A172 (cell line): ENCODE measurements at regions not wholly inside any gene's neighbourhood (a gene's known extent, or its start where the extent isn't known, plus 50 kb on each side); places are given as distances from the start of the nearest gene placed in this dataset.
"Not testable (repeated sequence)": the region's sequence is repeated elsewhere in the genome, so short reads cannot be mapped to it uniquely, and the experiment has no call there.

ENCODE experiments used
- DNase-seq: peaks from one replicate; pipeline ENCODE4 v3.0.0-alpha.2; 2015; ENCODE audit warnings: low spot score

DNA sequence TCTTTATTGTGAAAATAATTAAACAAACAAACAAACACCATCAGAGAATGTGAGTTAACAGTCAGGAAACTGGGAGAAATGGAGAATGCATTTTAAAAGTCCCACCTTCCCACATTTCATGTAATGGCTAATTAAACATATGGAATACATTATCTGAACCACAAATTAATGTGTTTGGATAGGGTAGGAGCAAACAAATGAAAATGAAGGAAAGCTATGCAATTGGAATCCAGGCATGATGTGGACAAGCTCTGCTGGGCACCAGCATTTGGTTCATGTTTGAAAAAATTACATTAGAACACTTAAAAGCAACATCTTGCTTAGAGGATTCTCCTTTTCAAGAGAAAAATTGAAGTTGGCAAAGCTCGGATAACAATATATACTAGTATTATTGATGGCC lies 628.1 kb downstream of the LMO4 start:
- no peak for DNase-seq

DNA sequence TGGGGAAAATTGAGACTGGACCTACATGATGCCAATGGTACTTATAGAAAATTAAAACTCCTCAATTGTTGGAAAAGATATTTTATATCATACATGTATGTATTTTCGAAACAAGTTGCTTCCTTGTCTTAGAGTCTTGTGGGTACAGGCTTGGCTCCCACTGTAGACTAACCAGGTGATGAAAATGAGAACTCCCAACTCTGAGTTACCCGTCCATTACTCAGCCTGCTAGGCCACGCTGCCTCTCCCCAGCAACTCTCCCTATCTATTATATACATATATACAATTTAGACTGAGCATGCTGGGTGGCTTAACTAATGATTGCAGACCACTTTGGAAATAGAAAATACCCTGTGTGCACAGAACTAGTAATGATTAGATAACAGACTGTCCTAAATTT lies 628.7 kb downstream of the LMO4 start:
- DNase-seq = no peak

DNA sequence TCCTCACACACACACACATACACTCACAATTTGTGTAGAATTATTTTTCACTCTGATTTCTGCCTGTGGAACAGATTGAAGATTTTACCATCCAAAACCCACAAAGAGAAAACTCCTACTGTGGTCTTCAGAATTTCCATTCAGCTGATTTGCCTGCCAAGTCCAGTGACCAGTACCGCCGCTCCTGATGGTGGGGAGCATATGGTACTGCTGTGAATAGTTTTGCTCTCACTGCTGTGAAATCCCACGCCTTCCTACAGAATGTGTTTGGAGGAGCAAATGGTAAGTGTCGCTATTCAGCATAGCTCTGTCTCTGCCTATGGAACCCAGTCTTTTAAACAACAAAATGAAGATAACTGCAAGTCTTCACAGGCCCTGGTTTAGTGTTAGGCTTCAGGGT lies 629.5 kb downstream of the LMO4 start:
- no peak for DNase-seq

DNA sequence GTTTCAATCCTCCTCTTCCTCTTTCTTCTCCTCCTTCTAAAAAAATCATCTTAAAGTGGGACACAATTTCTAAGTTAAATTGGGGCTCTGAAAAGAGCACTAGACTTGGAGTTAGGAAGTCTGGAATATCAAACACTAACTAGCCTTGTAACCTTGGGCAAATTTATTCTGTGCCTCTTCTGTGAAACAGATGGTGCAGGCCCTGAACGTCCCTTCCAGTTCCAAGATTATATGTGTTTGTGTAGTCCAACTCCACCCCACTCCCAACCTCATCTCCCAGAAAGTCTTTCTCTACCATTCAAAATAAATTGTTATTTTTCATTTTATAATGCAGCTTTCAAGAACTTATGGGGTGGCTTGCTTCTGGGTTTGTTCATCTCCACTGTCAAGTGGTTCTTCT lies 630.0 kb downstream of the LMO4 start:
- no peak for DNase-seq

DNA sequence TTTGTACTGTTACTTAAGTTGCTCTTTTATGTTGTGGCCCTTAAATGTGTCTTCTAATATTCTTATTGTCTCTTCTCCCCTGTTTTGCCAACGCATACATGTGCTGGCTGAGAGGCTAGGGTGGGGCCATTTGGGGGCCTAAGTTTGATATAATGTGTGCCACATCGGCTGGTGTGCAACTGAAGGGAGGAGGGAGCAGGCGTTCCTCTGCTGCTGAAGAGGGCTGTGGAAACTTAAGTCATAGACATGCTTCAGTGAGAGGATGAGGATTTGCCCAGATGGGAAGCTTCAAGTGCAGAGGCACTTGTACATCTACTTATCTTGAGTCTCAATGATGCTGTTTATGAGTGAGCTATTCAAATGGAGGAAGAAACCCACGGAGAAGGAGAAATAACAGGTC lies 630.6 kb downstream of the LMO4 start:
- no peak for DNase-seq

DNA sequence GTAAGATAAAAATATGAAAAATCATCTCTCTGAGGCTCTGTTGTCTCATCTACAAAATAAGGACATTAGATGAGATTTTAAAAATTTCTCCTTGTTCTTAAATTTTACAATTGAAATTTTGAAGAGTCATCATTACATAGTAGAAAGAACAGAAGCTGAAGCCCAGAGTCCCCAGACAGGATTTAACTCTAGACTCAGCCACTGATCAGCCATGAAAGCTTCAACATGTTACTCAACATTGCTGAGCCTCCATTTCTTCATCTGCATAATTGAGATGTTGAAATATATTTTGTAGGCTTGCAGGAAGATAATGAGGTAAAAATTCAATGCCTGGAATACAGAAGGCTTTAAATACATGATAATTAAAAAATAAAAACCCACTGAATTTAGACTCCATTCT lies 633.3 kb downstream of the LMO4 start:
- no peak for DNase-seq

DNA sequence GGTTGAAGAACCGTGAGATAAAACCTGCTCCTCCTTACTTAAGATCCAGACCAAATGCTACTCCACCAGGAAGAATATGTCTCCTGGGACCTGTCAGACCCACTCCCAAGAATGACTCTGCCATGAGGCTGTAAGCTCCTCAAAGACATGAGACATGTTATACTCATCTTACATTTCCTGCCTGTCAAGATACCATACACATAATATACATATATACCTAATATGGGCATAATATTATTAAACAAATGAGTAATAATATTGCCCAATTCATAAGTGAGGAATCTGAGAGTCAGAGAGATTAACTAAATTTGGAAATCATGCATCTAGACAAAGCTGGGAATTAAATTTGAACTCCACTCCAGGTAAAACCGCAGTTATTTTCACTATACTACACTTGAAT lies 634.9 kb downstream of the LMO4 start:
- no peak for DNase-seq

DNA sequence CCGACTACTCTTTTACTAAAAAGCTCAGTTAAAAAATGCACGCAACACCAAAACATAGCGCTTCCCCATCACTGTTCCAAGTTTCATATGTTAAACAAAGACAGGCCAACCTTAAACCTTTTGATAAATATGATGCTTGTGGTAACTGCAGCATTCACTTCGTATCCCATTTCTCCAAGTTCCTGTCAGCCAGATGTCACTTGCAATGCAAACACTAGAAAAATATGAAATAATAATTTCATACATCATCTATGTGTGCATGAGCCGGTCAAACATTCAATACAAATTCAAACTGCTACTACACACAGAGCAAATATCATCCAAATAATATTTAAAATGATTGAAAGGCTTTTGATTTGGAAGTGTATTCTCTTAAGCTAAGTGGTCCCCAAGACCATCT lies 636.5 kb downstream of the LMO4 start:
- no peak for DNase-seq

DNA sequence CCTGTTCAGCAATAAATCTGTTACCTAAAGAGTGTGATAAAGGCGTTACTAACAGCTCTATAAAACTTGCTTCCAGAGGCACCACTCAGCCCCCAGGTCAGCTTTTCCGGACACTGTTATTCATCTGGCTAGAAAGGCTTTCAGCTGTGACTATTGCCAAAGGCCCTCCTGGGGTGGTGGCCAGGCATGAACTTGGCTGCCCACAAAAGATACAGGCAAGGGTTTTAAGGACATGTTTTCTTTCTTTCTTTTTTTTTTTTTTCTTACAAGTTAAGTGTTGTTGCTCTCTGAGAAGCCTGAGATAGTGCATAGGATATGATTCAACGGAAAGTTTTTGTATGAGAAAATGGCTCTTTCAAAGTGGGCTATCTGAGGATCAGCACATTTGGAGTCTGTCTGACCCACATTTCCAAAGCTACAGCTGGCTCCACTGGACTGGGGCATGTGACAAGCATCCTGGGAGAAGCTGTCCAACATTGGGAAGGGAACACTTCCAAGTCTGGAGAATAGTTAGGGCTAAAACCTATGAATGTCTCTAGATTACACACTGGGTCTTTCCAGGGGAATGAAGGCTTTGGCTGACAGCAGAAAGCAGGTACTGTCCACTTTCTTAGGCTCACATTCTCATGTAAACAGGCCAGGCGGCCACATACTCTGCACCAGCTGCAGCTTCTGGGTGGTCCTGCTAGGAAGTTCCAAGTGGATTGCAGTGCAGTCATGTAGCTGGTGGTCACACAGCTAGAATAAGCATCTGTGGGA lies 639.7 kb downstream of the LMO4 start:
- DNase-seq = peak; percentile 57

DNA sequence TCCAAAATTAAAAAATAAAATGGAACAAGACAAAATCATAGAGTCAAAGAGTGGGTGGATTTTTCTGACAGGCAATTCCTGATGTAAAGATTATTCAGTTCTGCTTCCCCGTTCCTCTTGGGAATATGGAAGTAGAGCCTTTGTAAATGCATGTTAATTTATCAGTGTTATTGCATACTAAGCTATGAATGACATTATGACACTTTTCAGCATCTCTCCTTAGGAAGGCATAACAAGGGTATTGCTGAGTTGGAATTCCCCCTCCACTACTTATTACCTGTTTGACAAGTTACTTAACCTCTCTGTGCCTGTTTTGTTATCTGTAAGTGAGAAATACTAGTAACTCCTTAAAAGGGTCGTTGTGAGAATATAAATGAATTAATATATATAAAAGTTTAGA lies 640.4 kb downstream of the LMO4 start:
- DNase-seq = no peak

DNA sequence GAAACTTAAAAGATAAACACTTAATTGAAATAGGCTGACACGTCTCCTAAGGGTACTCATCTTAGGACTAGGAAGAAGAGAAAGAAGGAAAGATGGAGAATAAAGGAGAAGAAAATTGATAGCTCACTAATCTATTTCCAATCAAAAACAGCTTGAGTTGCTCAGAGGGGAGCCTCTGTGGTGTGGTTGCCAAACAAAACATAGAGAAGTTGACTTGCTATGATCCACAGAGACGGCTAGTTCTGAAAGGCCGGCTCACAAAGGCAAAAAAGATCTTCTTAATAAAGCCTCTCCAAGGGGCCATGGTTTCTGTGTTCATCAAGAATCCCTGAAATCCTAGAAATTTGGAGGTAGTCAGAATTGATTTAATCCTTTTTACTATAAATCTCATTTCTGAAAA lies 644.1 kb downstream of the LMO4 start:
- DNase-seq = no peak

DNA sequence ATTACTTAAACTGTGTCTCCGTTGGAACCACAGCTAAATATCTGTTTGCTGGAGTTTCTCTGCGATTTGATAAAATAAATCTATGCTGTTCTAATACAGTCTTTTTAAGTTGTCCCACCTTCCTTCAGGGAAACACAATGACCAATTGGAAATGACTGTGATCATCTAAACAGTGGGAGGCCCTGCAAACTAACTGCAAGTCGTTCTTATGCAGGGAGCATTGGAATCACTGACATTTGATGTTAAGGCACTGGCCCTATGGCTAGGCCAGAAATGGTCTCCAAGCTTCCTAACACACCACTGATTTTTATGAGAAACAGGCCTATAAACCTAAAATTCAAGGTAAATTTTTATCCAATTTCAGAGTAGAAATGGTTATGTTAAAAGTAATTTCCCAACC lies 645.2 kb downstream of the LMO4 start:
- DNase-seq = no peak

DNA sequence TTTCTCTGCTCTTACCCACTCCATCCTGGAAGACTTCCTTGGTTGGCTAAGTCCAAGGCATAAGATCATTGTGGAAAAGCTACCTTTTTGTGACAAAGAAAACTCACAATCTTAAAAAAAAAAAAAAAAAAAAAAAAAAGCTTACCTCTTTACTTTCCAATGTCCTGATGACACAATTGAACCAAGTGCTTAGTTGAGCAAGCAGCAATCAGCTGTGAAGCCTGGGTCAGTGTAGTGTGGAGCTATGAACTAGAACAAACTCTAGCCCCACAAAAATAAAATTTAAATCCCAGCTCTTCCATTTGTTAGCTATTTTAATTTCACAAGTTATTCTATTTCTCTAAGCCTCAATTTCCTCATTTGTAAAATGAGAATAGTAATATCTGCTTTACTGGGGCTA lies 647.6 kb downstream of the LMO4 start:
- no peak for DNase-seq

DNA sequence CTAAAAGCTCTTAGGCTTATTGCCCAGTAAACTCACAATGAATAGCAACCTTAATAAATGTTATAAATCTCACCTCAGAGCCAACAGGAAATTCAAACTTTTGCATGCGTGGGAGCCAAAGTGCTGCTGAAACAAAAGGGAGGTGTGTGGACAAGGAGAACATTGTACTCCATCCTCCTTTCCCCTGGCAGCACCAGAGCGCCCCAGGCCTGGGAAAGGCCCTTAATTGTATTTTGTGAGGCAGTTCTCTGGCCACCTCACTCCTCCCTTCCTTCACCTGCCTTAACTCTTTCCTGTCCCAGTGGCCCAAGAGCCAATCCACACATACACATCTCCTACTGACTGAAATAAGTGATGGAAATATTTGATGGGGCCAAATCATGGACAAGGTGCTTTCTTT lies 648.5 kb downstream of the LMO4 start:
- DNase-seq = no peak

DNA sequence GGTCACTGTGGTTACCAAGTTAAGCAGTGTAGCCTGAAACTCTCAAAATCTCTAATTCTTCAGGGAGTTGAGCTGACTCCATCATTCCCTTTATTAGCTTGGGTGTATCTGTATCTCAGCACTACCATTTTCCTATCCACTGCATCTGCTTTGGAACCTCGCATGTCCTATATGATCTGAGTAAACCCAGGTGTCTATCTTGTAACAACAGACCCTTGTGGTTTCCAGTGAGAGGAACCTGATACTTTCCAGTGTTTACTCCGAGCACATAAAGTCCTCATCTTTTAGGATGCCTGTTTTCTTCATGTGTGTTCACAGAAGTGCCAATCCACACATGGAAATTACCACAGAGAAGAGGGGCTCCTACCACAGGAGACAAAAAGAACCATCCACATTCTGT lies 650.4 kb downstream of the LMO4 start:
- no peak for DNase-seq

DNA sequence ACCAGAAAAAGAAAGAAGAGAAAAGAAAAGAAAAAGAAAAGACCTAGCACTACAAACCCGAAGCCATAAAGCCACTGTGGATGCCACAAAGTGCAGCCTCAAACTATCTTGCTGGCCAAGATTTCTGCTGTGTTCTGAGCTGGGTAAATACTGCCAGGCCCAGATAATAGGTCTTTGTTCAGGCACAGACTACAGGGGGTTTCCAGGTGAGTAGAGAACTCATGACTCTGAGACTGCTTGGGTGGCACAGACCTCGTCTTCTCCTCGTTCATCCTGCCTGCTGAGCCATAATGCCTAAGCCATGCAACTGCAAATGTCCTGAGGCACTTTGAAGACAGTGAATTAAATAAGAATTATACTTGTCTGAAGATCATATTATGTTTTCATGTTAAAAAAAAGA lies 651.8 kb downstream of the LMO4 start:
- DNase-seq = no peak

DNA sequence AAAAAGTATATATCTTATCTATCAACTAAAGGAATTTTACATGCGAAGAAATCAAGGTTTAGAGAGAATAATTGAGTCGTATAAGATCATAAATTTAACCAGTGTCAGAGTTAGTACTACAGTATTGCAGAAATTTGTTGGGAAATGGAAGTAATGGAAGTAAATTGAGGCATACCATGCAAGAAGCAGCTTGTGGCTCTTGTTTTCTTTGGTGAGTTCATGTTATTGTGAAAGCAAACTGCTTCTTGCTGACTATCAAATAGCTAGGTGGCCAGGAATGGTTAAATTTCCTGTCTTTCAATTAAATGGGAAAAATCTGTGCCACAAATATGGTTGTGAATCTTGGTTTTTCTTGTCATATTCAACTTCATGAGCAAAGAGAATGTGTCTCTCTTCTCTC lies 652.7 kb downstream of the LMO4 start:
- DNase-seq = no peak

DNA sequence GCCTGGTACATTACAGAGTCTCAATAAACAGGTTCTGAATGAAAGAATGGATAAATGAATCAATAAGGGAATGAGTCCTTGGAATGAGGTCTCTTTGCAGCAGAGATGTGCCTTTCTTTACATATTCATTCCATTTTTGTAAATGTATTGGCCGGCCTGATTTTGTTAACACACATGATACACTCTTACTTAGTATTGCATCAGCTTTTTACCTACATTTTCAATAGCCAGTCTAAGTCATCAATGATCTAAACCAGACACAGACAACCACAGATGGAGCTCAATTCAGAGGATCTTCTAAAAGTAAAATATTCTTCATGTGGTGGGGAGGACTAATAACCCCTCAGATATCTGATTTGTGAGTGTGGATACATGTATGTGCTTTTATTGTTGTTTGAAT lies 653.1 kb downstream of the LMO4 start:
- no peak for DNase-seq

DNA sequence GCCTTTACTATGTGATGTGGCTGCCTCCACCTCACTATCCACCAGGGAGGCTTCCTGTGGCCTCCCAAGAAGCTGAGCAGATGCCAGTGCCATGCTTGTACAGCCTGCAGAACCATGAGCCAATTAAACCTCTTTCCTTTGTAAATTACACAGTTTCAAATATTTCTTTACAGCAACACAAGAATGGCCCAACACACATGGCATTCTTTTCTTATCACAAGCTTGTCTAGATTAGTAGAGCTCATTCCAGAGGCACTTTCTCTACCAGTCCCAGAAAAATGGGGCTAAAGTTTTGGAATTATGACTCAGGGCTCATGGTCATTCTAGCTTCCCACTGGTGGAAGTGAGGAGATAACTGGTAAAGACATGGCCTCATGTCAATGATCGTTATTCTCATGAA lies 655.2 kb downstream of the LMO4 start:
- DNase-seq = no peak

DNA sequence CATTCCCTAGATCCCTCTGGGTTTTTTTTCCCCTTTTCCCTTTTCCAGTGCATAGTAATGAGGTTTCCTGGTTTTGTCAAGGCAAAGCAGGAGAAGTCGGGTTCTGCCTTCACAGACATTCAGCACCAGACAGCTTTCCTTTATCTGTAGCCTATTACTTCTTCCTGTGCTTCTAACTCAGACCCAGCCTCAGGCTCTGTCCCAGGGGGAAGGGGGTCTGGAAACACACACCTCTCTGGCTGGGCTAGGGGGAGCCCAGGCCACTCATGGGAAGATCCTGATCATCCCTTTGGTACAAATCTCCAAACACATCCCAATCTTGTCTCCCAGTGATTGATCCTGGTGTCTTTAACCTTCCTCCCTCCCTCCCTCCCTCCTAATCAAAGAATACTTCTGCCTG lies 656.4 kb downstream of the LMO4 start:
- no peak for DNase-seq

DNA sequence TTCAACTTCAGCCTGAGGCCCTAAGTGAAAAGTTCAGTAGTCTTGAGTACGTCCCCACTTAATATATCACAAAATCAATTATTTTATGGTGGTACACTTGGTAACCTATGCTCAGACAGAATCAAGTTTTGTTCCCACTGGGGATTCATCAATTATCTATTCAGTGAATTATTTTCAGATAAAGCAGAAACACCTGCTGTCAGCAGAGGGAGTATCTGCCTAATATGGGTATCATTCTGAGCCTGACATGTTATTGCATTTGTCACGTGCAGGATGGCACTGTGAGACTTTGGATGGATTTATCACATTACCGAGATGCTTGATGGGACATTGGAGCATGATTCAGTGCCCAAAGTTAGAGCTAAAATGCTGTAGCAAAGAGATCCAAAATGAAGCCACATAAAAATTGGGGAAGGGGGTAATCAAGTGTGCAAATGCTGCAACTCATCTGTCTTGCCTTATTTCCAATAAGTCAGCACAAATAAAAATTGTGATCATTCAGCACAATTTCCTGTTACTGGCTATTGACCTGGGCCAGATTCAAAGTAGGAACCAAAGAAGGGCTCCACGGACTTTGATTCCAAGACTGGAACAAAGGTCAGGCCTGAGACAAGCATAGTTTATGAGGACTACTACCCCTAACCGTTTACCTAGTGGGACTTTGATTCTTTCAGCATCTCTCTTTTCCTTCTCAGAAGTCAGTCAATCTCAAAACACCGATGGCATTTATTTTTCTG lies 657.6 kb downstream of the LMO4 start:
- DNase-seq = no peak

DNA sequence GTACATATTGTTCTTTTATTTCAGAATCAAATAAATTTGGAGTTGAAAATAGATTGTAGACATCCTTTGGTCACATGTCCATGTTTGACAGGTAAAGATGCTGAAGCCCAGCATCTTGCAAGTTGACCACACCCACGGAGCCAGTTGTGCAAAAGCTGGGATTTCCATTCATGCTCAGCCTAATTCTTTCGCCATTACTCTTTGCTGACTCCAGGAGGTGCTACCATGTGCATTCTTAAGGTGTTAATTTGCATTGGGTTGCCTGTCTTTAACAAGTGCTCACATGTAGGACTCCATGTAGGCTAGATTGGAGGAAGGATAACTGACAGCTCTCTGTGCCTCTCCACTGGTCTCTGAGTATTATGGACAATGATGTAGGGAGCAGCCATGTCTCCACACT lies 660.7 kb downstream of the LMO4 start:
- DNase-seq = no peak

DNA sequence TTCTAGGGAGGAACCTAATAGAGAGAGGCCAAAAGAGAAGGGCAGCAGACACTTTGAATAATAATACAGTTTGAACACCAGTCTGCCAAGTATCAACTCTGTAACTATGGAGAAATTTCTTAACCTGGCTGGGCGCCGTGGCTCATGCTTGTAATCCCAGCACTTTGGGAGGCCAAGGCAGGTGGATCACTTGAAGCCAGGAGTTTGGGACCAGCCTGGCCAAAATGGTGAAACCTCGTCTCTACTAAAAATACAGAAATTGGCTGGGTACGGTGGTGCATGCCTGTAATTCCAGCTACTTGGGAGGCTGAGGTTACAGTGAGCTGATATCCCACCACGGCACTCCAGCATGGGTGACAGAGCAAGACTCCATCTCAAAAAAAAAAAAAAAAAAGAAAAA lies 663.9 kb downstream of the LMO4 start:
- not testable (repeated sequence) for DNase-seq

DNA sequence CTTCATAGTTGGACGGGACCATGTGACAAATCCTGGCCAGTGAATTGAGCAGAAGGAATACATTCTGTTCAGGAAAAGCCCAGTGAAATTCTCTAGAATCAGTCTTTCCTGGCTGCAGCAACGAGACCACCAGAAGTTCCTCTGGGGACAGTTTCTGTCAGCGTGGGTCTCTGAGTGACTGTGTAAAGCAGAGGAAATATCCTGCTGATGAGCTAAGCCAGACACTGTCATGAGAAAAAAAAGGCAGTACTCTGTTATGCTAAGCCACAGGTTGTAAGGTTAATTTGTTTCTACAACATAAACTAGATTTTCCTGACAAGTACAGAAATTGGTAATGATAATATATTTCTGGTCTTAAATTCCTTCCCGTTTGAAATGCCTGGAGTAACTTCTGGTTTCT lies 664.4 kb downstream of the LMO4 start:
- no peak for DNase-seq
